MCF 10A (cell line): ENCODE measurements at regions not wholly inside any gene's neighbourhood (a gene's known extent, or its start where the extent isn't known, plus 50 kb on each side); places are given as distances from the start of the nearest gene placed in this dataset.

Experiments used
- BruUV-seq: library from RNA; stranded (reverse); fragments of 400-500 nt; replicated peaks from 2 replicates; lab custom pipeline; 2021; lab: Mats Ljungman, UMichigan
- CTCF ChIA-PET: fragments of 300-600 bp; sonication (Branson Sonifier 250); formaldehyde crosslinking; extraction: SDS; loops from one replicate; lab custom pipeline; 2021; ENCODE audit warnings: antibody characterized with exemption, inconsistent platforms; lab: Yijun Ruan, JAX
- POLR2A ChIA-PET: fragments of 300-600, 350-650 bp; sonication (Branson Sonifier 250); formaldehyde crosslinking; extraction: SDS; loops from one replicate; lab custom pipeline; 2020; ENCODE audit warnings: antibody characterized with exemption, inconsistent platforms; lab: Yijun Ruan, JAX
- DNase-seq: peaks from one replicate; pipeline ENCODE4 v3.0.0-alpha.2; 2018; ENCODE audit not compliant: unreplicated experiment
- H3K27ac Mint-ChIP-seq: one replicate; pipeline ENCODE4 v1.8.0; 2022; ENCODE audit warnings: mild to moderate bottlenecking, low read depth, mixed read lengths; ENCODE audit not compliant: unreplicated experiment
- H3K27me3 Mint-ChIP-seq: one replicate; pipeline ENCODE4 v1.8.0; 2022; ENCODE audit warnings: mixed read lengths; ENCODE audit not compliant: insufficient read depth, unreplicated experiment
- H3K36me3 Mint-ChIP-seq: one replicate; pipeline ENCODE4 v1.8.0; 2022; ENCODE audit warnings: mild to moderate bottlenecking, moderate library complexity, mixed read lengths; ENCODE audit not compliant: insufficient read depth, unreplicated experiment
- H3K4me1 Mint-ChIP-seq: one replicate; pipeline ENCODE4 v1.8.0; 2022; ENCODE audit warnings: mixed read lengths; ENCODE audit not compliant: insufficient read depth, unreplicated experiment
- H3K4me3 Mint-ChIP-seq: one replicate; pipeline ENCODE4 v1.8.0; 2022; ENCODE audit warnings: mild to moderate bottlenecking, moderate library complexity, mixed read lengths; ENCODE audit not compliant: unreplicated experiment
- H3K9me3 Mint-ChIP-seq: one replicate; pipeline ENCODE4 v1.8.0; 2022; ENCODE audit warnings: mixed read lengths; ENCODE audit not compliant: unreplicated experiment
- intact Hi-C: fragments of 100-400 bp; cut with micrococcal nuclease; formaldehyde crosslinking; loops from 2 replicates; pipeline ENCODE4 v1.14.1; 2022
- TF ChIP-seq, protein P1 (sequence below): fragments of 200-600 bp; IDR thresholded peaks from one replicate; pipeline ENCODE4 v1.8.0; 2022; ENCODE audit warnings: antibody characterized with exemption, mild to moderate bottlenecking; ENCODE audit not compliant: unreplicated experiment

DNA sequence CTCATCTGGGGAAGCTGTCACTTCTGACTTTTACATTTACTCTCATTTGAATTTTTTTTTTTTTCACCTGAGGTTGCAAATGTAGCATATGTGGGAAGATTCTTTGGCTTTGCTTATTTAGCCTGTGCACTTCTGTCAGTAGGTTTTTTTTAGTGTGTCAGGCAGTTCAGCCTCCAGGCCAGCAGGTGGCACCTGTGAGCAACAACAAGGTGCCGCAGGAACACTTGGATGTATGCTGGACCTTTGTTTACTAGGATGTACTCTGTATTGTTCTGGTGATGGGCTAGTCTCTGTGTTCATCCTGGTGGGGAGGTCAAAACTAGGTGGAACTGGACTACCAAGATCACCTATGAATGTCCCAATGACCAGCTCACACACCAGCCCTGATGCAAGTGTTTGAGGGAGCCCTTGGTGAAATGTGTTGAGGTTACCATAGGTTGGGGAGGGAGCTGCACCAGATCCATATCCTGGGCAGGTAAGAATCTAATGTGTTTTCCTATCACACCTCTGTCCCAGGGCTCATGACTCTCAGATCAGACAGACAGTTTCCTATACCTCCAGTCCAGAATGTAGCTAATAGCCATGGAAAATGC, 618.2 kb downstream of the BRINP3 start:
- no TSS peak for BruUV-seq
- no peak overlapping the region for H3K27ac Mint-ChIP-seq
- H3K4me1 Mint-ChIP-seq, result peaks cover 1% of the 10 kb centered on the region
- ChIA-PET CTCF (interaction anchor here (0.6 to 2.2 kb wide), 17 partner anchors 9 to 541 kb away, joined by 3 to 12 read pairs (median 3); no protein-coding TSS in a partner anchor), POLR2A (no interaction called here)
- no peaks in the 10 kb centered on the region for H3K36me3 Mint-ChIP-seq
- no peak overlapping the region for H3K4me3 Mint-ChIP-seq
- DNase-seq, result no peak
- no peaks in the 10 kb centered on the region for H3K27me3 Mint-ChIP-seq
- TF ChIP-seq, protein P1, sequence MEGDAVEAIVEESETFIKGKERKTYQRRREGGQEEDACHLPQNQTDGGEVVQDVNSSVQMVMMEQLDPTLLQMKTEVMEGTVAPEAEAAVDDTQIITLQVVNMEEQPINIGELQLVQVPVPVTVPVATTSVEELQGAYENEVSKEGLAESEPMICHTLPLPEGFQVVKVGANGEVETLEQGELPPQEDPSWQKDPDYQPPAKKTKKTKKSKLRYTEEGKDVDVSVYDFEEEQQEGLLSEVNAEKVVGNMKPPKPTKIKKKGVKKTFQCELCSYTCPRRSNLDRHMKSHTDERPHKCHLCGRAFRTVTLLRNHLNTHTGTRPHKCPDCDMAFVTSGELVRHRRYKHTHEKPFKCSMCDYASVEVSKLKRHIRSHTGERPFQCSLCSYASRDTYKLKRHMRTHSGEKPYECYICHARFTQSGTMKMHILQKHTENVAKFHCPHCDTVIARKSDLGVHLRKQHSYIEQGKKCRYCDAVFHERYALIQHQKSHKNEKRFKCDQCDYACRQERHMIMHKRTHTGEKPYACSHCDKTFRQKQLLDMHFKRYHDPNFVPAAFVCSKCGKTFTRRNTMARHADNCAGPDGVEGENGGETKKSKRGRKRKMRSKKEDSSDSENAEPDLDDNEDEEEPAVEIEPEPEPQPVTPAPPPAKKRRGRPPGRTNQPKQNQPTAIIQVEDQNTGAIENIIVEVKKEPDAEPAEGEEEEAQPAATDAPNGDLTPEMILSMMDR, result peak; percentile 76
- intact Hi-C loops, result loop anchor here (10.0 kb wide), 1 partner anchor 165 kb away; no protein-coding TSS in a partner anchor
- H3K9me3 Mint-ChIP-seq, result peaks cover 39% of the 10 kb centered on the region

DNA sequence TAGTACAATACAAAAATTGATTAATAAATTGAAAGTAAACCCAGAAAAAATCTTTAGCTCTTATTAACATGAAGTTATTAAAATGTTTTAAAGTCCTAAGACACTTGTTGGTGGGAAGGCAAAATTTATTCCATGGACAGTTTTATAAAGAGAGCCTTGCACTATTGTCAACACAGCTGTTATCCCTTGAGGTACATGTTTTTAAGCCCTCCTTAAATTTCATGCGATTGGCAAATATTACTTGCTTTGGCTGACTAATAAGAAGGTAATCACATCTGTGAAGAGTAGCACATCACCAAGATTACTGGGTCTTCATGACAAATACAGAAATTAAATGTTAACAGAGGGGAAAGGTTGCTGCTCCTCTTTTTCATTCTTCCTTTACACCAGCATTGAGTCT, 611.1 kb downstream of the BRINP3 start:
- H3K36me3 Mint-ChIP-seq, result no peaks in the 10 kb centered on the region
- no peak for DNase-seq
- no peaks in the 10 kb centered on the region for H3K27me3 Mint-ChIP-seq
- no peak overlapping the region for H3K27ac Mint-ChIP-seq
- intact Hi-C loops, result no loop called here
- POLR2A ChIA-PET, result no interaction called here
- TF ChIP-seq, protein P1, result no peak
- CTCF ChIA-PET, result interaction anchor here (0.5 kb wide), 1 partner anchor 284 kb away, joined by 3 read pairs; no protein-coding TSS in a partner anchor
- H3K4me3 Mint-ChIP-seq, result no peak overlapping the region
- H3K4me1 Mint-ChIP-seq, result no peaks in the 10 kb centered on the region
- no TSS peak for BruUV-seq
- no peaks in the 10 kb centered on the region for H3K9me3 Mint-ChIP-seq

DNA sequence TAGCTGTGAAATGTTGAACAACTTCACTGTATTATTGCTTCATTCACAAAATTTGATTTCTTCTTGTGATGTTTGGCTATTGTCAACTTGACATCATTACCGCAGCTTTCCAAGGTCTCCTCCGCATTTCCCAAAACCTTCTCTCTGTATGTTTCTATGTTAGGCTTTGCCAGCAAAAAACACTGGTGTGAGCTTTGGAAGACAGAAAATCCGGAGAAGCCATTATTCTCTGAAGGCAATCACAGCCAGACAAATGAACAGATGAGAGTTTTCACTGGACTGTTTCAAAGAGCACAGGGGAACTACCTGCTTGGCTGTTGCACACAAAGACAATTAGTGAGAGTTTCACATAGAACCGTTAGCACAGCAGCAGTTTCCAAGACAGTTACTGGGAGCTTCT, 609.6 kb downstream of the BRINP3 start:
- TF ChIP-seq, protein P1, result no peak
- no peaks in the 10 kb centered on the region for H3K27me3 Mint-ChIP-seq
- H3K36me3 Mint-ChIP-seq, result no peaks in the 10 kb centered on the region
- no peak overlapping the region for H3K4me3 Mint-ChIP-seq
- no peaks in the 10 kb centered on the region for H3K4me1 Mint-ChIP-seq
- ChIA-PET CTCF (interaction anchor here (1.5 kb wide), 1 partner anchor 9 kb away, joined by 3 read pairs; no protein-coding TSS in a partner anchor), POLR2A (no interaction called here)
- intact Hi-C loops, result no loop called here
- H3K9me3 Mint-ChIP-seq, result no peaks in the 10 kb centered on the region
- no peak for DNase-seq
- no TSS peak for BruUV-seq
- H3K27ac Mint-ChIP-seq, result no peak overlapping the region

GRCh38 chr1:189874715-189875435, 602.8 kb downstream of the BRINP3 start:
- TF ChIP-seq, protein P1, result no peak
- ChIA-PET CTCF (interaction anchor here (0.6 kb wide), 1 partner anchor 130 kb away, joined by 3 read pairs; no protein-coding TSS in a partner anchor), POLR2A (interaction anchor here (0.6 kb wide), 1 partner anchor 61 kb away, joined by 4 read pairs; no protein-coding TSS in a partner anchor)
- BruUV-seq, result no TSS peak
- H3K27ac Mint-ChIP-seq, result no peak overlapping the region
- DNase-seq, result no peak
- intact Hi-C loops, result no loop called here
- H3K4me1 Mint-ChIP-seq, result no peaks in the 10 kb centered on the region
- H3K9me3 Mint-ChIP-seq, result no peaks in the 10 kb centered on the region
- H3K36me3 Mint-ChIP-seq, result no peaks in the 10 kb centered on the region
- no peak overlapping the region for H3K4me3 Mint-ChIP-seq
- no peaks in the 10 kb centered on the region for H3K27me3 Mint-ChIP-seq
